SK-N-SH (cell line): ENCODE measurements at regions not wholly inside any gene's neighbourhood (a gene's known extent, or its start where the extent isn't known, plus 50 kb on each side); places are given as distances from the start of the nearest gene placed in this dataset.

Source experiments
- CTCF ChIA-PET: fragments of 300-600, 350-600 bp; formaldehyde crosslinking; extraction: SDS; loops from one replicate; lab custom pipeline; 2021; lab: Yijun Ruan, JAX
- POLR2A ChIA-PET: fragments of 350-600 bp; sonication (Branson Sonifier 250); formaldehyde crosslinking; extraction: SDS; loops from one replicate; lab custom pipeline; 2020; ENCODE audit warnings: antibody characterized with exemption, inconsistent platforms; lab: Yijun Ruan, JAX
- DNase-seq: peaks from one replicate; pipeline ENCODE4 v3.0.0; 2012
- H2AFZ ChIP-seq: fragments of 200-600 bp; sonication (generic); 2 replicates; pipeline ENCODE4 v1.8.1; 2016; ENCODE audit warnings: antibody characterized with exemption, mild to moderate bottlenecking, low read depth
- H3F3A ChIP-seq: fragments of 200-600 bp; sonication (generic); replicated peaks from 2 replicates; pipeline ENCODE3; 2016; ENCODE audit warnings: antibody characterized with exemption, mild to moderate bottlenecking; ENCODE audit not compliant: insufficient read depth
- H3K27ac ChIP-seq, 2 experiments: fragments of 200-500 bp in 1 of 2; fragments of 200-600 bp in 1 of 2; sonication (Bioruptor generic) in 1 of 2; sonication (generic), shearing (Covaris generic) in 1 of 2; 2 replicates each; pipeline versions ENCODE4 v1.5.1 to v1.6.1; 2014 to 2016; ENCODE audit warnings: low read depth in 2 of 2, inconsistent platforms in 1 of 2, low read length in 1 of 2, mild to moderate bottlenecking in 1 of 2, mixed read lengths in 1 of 2
- H3K27me3 ChIP-seq: fragments of 200-600 bp; sonication (generic), shearing (Covaris generic); 2 replicates; pipeline ENCODE4 v1.6.1; 2016; ENCODE audit warnings: mixed run types; ENCODE audit not compliant: insufficient read depth
- H3K36me3 ChIP-seq, 2 experiments: fragments of 200-500 bp in 1 of 2; fragments of 200-600 bp in 1 of 2; sonication (Bioruptor generic) in 1 of 2; sonication (generic) in 1 of 2; replicated peaks in 1 of 2; 2 replicates each; pipeline versions ENCODE3 to v1.5.1; 2014 to 2016; ENCODE audit warnings: low read length in 1 of 2, mild to moderate bottlenecking in 1 of 2; ENCODE audit not compliant: insufficient read depth in 2 of 2, control insufficient read depth in 1 of 2
- H3K4me1 ChIP-seq, 2 experiments: fragments of 200-500 bp in 1 of 2; fragments of 200-600 bp in 1 of 2; sonication (Bioruptor generic) in 1 of 2; sonication (generic), shearing (Covaris generic) in 1 of 2; 2 replicates each; pipeline versions ENCODE4 v1.5.1 to v1.6.1; 2014 to 2016; ENCODE audit warnings: low read depth in 1 of 2, low read length in 1 of 2, mixed run types in 1 of 2; ENCODE audit not compliant: insufficient read depth in 2 of 2, control insufficient read depth in 1 of 2
- H3K4me2 ChIP-seq: fragments of 200-600 bp; sonication (generic), shearing (Covaris generic); 2 replicates; pipeline ENCODE4 v1.6.1; 2017; ENCODE audit warnings: mixed run types
- H3K4me3 ChIP-seq, 2 experiments: fragments of 200-500 bp in 1 of 2; fragments of 200-600 bp in 1 of 2; sonication (Bioruptor generic) in 1 of 2; sonication (generic), shearing (Covaris generic) in 1 of 2; 2 replicates each; pipeline versions ENCODE4 v1.5.1 to v1.8.1; 2014 to 2016; ENCODE audit warnings: low read depth in 2 of 2, inconsistent platforms in 1 of 2, low read length in 1 of 2, mild to moderate bottlenecking in 1 of 2, mixed read lengths in 1 of 2, moderate library complexity in 1 of 2
- H3K79me2 ChIP-seq: fragments of 200-600 bp; sonication (generic); 2 replicates; pipeline ENCODE4 v1.8.1; 2017; ENCODE audit warnings: mild to moderate bottlenecking; ENCODE audit not compliant: insufficient read depth
- H3K9ac ChIP-seq: fragments of 200-600 bp; sonication (generic); 2 replicates; pipeline ENCODE4 v1.6.1; 2017; ENCODE audit warnings: mixed run types
- H3K9me2 ChIP-seq: fragments of 200-600 bp; sonication (generic); 2 replicates; pipeline ENCODE4 v1.6.1; 2017; ENCODE audit warnings: mixed run types
- H3K9me3 ChIP-seq: fragments of 200-600 bp; sonication (generic); 2 replicates; pipeline ENCODE4 v1.6.1; 2017; ENCODE audit warnings: mixed run types, mild to moderate bottlenecking, moderate library complexity
- H4K20me1 ChIP-seq: fragments of 200-600 bp; sonication (generic); 2 replicates; pipeline ENCODE4 v1.6.1; 2017; ENCODE audit warnings: mild to moderate bottlenecking, mixed run types; ENCODE audit not compliant: insufficient read depth
- EZH2phosphoT487 ChIP-seq: fragments of 200-600 bp; sonication (generic); IDR thresholded peaks from 2 replicates; pipeline ENCODE4 v1.6.1; 2017; ENCODE audit warnings: low read depth, mixed run types, mild to moderate bottlenecking, antibody characterized with exemption, moderate library complexity, borderline replicate concordance
- GABPA ChIP-seq: IDR thresholded peaks from 2 replicates; pipeline ENCODE4 v1.4.0; 2012; ENCODE audit warnings: low read depth, mild to moderate bottlenecking
- MEF2A ChIP-seq: IDR thresholded peaks from 2 replicates; pipeline ENCODE4 v1.4.0; 2012; ENCODE audit warnings: low read depth, borderline replicate concordance
- MXI1 ChIP-seq: IDR thresholded peaks from 2 replicates; pipeline ENCODE4 v1.6.1; 2012; ENCODE audit warnings: mild to moderate bottlenecking, low read depth, low read length, improper control_type of control experiment
- POLR2AphosphoS5 ChIP-seq: IDR thresholded peaks from 2 replicates; pipeline ENCODE4 v1.6.1; 2012; ENCODE audit warnings: low read depth, low read length
- RFX5 ChIP-seq: IDR thresholded peaks from 2 replicates; pipeline ENCODE4 v1.6.1; 2012; ENCODE audit warnings: mild to moderate bottlenecking, improper control_type of control experiment, low read length
- SMC3 ChIP-seq: IDR thresholded peaks from 2 replicates; pipeline ENCODE4 v1.6.1; 2012; ENCODE audit warnings: low read depth, low read length, improper control_type of control experiment
- TAF1 ChIP-seq: IDR thresholded peaks from 2 replicates; pipeline ENCODE4 v1.6.1; 2012; ENCODE audit warnings: low read depth, mild to moderate bottlenecking, low read length, moderate library complexity, borderline replicate concordance
- TCF12 ChIP-seq: IDR thresholded peaks from 2 replicates; pipeline ENCODE4 v1.4.0; 2012
- TEAD4 ChIP-seq: IDR thresholded peaks from 2 replicates; pipeline ENCODE4 v1.4.0; 2012; ENCODE audit warnings: mild to moderate bottlenecking, borderline replicate concordance; ENCODE audit not compliant: insufficient read depth
- WGBS: methylation state at CpG from one replicate; pipeline ENCODE4 v1.1.6; 2017; ENCODE audit warnings: low lambda C conversion rate; 5-methylcytosine and 5-hydroxymethylcytosine counted together
- TF ChIP-seq, protein P1 (sequence below): IDR thresholded peaks from 2 replicates; pipeline ENCODE4; 2012
- TF ChIP-seq, protein P2 (sequence below): fragments of 150-350 bp; IDR thresholded peaks from 2 replicates; pipeline ENCODE4 v1.6.1; 2016; ENCODE audit warnings: mild to moderate bottlenecking, low read depth, low read length

DNA sequence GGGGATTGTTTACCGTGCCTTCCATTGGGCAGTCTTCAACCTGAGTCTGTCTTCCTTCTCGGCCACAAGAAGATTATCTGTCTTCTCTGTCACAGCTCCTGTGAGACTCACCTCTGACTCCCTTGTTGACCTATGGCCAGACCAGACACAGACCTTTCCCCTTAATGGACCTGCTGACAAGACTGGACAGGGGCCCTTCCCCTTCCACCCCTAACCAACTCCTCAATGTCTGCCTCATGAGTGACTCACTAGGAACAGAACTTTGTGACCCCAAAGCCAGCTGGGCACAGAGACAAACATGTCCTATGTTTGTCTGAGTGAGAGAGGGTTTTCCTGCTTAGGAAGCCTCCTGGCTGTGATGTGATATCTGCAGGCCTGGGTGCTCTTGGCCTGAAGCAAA is 405.0 kb downstream of the BRD1 start:
- Histone ChIP-seq H3K36me3 (no peaks in the 10 kb centered on the region), H3K79me2 (no peaks in the 10 kb centered on the region), H3K9ac (no peak overlapping the region), H3K9me3 (no peaks in the 10 kb centered on the region), H3K27me3 (no peaks in the 10 kb centered on the region; the same call in 1 of the 2 replicates), H3K4me2 (no peak overlapping the region), H3K9me2 (no peaks in the 10 kb centered on the region), H3K4me3 (no peak overlapping the region), H2AFZ (no peak overlapping the region), H3K27ac (no peak overlapping the region), H3F3A (no peaks in the 10 kb centered on the region), H3K4me1 (no peaks in the 10 kb centered on the region), H4K20me1 (no peaks in the 10 kb centered on the region)
- 0% methylated on average over 2 of the region's 2 CpGs for WGBS
- CTCF ChIA-PET = no interaction called here
- DNase-seq = no peak
- POLR2A ChIA-PET = no interaction called here
- TF ChIP-seq TEAD4 (no peak), MXI1 (no peak), MEF2A (no peak), TCF12 (no peak), TAF1 (no peak), SMC3 (no peak), GABPA (no peak), POLR2AphosphoS5 (no peak), RFX5 (no peak)
- TF ChIP-seq, protein P1, sequence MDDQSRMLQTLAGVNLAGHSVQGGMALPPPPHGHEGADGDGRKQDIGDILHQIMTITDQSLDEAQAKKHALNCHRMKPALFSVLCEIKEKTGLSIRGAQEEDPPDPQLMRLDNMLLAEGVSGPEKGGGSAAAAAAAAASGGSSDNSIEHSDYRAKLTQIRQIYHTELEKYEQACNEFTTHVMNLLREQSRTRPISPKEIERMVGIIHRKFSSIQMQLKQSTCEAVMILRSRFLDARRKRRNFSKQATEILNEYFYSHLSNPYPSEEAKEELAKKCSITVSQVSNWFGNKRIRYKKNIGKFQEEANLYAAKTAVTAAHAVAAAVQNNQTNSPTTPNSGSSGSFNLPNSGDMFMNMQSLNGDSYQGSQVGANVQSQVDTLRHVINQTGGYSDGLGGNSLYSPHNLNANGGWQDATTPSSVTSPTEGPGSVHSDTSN = no peak
- TF ChIP-seq, protein P2, sequence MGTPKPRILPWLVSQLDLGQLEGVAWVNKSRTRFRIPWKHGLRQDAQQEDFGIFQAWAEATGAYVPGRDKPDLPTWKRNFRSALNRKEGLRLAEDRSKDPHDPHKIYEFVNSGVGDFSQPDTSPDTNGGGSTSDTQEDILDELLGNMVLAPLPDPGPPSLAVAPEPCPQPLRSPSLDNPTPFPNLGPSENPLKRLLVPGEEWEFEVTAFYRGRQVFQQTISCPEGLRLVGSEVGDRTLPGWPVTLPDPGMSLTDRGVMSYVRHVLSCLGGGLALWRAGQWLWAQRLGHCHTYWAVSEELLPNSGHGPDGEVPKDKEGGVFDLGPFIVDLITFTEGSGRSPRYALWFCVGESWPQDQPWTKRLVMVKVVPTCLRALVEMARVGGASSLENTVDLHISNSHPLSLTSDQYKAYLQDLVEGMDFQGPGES = no peak

DNA sequence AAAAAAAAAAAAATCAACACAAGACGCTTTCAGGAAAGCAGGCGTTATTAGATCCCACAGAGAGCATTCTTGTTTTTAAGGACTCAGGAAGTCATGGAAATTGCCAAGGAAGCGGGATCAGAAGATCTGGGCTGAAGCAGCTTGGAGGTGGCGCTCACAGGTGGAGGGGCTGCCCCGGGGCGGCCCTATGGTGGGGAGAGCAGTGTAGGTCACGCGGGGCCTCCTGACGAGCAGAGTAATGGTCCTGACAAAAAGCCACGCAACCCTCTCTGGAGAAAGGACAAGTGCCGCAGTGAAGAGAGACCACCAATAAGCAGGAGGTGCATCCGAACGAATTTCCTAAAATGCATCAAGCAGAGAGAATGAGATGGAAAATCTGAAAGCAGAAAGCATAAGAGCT is 407.0 kb downstream of the BRD1 start:
- WGBS = 28% methylated on average over 11 of the region's 13 CpGs
- H3K27ac ChIP-seq = no peak overlapping the region
- TF ChIP-seq EZH2phosphoT487 = no peak
- no peak overlapping the region for H3K4me2 ChIP-seq
- no peak overlapping the region for H2AFZ ChIP-seq
- no peaks in the 10 kb centered on the region; the same call in 1 of the 2 replicates for H3K27me3 ChIP-seq
- no peak overlapping the region for H3K4me3 ChIP-seq
- no peaks in the 10 kb centered on the region for H3F3A ChIP-seq
- H3K9me2 ChIP-seq = no peaks in the 10 kb centered on the region
- POLR2A ChIA-PET = no interaction called here
- H3K79me2 ChIP-seq = no peaks in the 10 kb centered on the region
- CTCF ChIA-PET = no interaction called here
- H3K4me1 ChIP-seq = no peaks in the 10 kb centered on the region
- H3K9me3 ChIP-seq = no peaks in the 10 kb centered on the region
- H4K20me1 ChIP-seq = no peaks in the 10 kb centered on the region
- no peaks in the 10 kb centered on the region for H3K36me3 ChIP-seq
- H3K9ac ChIP-seq = no peak overlapping the region
- no peak for DNase-seq
